IMR-90 (cell line): ENCODE measurements at regions not wholly inside any gene's neighbourhood (a gene's known extent, or its start where the extent isn't known, plus 50 kb on each side); places are given as distances from the start of the nearest gene placed in this dataset.

Experiments
- BHLHE40 ChIP-seq: fragments of 150-350 bp; IDR thresholded peaks from 2 replicates; pipeline ENCODE4 v1.6.1; 2016; ENCODE audit warnings: mild to moderate bottlenecking, low read depth, low read length
- CEBPB ChIP-seq: IDR thresholded peaks from 2 replicates; pipeline ENCODE4 v1.6.1; 2012; ENCODE audit warnings: low read depth, low read length, improper control_type of control experiment
- CHD1 ChIP-seq: IDR thresholded peaks from 2 replicates; pipeline ENCODE4 v1.6.1; 2012; ENCODE audit warnings: low read depth, low read length, improper control_type of control experiment
- FOS ChIP-seq: fragments of 150-350 bp; IDR thresholded peaks from 2 replicates; pipeline ENCODE4 v1.6.1; 2016; ENCODE audit warnings: low read depth, low read length
- MAFK ChIP-seq: IDR thresholded peaks from 2 replicates; pipeline ENCODE4 v1.6.1; 2012; ENCODE audit warnings: low read depth, low read length, improper control_type of control experiment
- MXI1 ChIP-seq: IDR thresholded peaks from 2 replicates; pipeline ENCODE4 v1.6.1; 2012; ENCODE audit warnings: low read depth, mild to moderate bottlenecking, low read length, moderate library complexity, borderline replicate concordance
- POLR2A ChIP-seq: IDR thresholded peaks from 2 replicates; pipeline ENCODE4 v1.6.1; 2012; ENCODE audit warnings: mild to moderate bottlenecking, low read depth, low read length
- RAD21 ChIP-seq: IDR thresholded peaks from 2 replicates; pipeline ENCODE4 v1.6.1; 2012; ENCODE audit warnings: low read length, improper control_type of control experiment
- RCOR1 ChIP-seq: IDR thresholded peaks from 2 replicates; pipeline ENCODE4 v1.6.1; 2012; ENCODE audit warnings: mild to moderate bottlenecking, low read length, improper control_type of control experiment; ENCODE audit not compliant: insufficient replicate concordance
- RFX5 ChIP-seq: IDR thresholded peaks from 2 replicates; pipeline ENCODE4 v1.8.0; 2012; ENCODE audit warnings: low read depth, mild to moderate bottlenecking, low read length, moderate library complexity
- SMC3 ChIP-seq: fragments of 150-350 bp; IDR thresholded peaks from 2 replicates; pipeline ENCODE4 v1.6.1; 2016; ENCODE audit warnings: low read depth, mild to moderate bottlenecking, antibody characterized with exemption, low read length, moderate library complexity
- TF ChIP-seq, protein P1 (sequence below): fragments of 150-350 bp; IDR thresholded peaks from 2 replicates; pipeline ENCODE4 v1.6.1; 2017; ENCODE audit warnings: mild to moderate bottlenecking, antibody characterized with exemption, low read length, low read depth
- TF ChIP-seq, protein P2 (sequence below): conservative IDR thresholded peaks from 2 replicates; pipeline ENCODE4 v1.5.1; 2012; ENCODE audit warnings: mild to moderate bottlenecking, low read depth, low read length, improper control_type of control experiment
- TF ChIP-seq, protein P3 (sequence below): fragments of 150-350 bp; IDR thresholded peaks from 2 replicates; pipeline ENCODE4 v1.6.1; 2016; ENCODE audit warnings: low read depth, mild to moderate bottlenecking, low read length, moderate library complexity, borderline replicate concordance

DNA sequence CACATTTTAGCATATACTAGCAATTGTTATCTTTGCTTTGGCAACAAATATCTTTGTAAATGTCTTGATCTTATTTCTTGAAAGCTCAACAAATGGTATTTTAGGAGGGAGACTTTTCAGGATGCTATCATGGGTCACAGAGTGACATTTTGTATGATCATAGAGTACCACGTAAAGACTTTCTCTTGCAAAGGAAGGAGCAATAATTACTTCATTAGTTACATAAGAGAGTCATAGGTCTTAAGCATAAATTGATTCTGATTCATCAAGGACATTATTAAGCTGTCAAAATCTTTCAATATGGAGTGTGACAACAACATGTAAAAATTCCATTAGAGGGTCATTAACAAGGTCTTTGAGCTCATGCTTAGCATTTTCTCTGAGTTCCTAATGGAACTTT is 339.6 kb downstream of the NUP35 start:
- TF ChIP-seq, protein P1, sequence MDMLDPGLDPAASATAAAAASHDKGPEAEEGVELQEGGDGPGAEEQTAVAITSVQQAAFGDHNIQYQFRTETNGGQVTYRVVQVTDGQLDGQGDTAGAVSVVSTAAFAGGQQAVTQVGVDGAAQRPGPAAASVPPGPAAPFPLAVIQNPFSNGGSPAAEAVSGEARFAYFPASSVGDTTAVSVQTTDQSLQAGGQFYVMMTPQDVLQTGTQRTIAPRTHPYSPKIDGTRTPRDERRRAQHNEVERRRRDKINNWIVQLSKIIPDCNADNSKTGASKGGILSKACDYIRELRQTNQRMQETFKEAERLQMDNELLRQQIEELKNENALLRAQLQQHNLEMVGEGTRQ = no peak
- TF ChIP-seq, protein P2, sequence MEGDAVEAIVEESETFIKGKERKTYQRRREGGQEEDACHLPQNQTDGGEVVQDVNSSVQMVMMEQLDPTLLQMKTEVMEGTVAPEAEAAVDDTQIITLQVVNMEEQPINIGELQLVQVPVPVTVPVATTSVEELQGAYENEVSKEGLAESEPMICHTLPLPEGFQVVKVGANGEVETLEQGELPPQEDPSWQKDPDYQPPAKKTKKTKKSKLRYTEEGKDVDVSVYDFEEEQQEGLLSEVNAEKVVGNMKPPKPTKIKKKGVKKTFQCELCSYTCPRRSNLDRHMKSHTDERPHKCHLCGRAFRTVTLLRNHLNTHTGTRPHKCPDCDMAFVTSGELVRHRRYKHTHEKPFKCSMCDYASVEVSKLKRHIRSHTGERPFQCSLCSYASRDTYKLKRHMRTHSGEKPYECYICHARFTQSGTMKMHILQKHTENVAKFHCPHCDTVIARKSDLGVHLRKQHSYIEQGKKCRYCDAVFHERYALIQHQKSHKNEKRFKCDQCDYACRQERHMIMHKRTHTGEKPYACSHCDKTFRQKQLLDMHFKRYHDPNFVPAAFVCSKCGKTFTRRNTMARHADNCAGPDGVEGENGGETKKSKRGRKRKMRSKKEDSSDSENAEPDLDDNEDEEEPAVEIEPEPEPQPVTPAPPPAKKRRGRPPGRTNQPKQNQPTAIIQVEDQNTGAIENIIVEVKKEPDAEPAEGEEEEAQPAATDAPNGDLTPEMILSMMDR = no peak
- no peak for TF ChIP-seq POLR2A
- no peak for TF ChIP-seq CEBPB
- TF ChIP-seq RFX5 = no peak
- no peak for TF ChIP-seq MXI1
- TF ChIP-seq RCOR1 = no peak
- TF ChIP-seq SMC3 = no peak
- TF ChIP-seq, protein P3, sequence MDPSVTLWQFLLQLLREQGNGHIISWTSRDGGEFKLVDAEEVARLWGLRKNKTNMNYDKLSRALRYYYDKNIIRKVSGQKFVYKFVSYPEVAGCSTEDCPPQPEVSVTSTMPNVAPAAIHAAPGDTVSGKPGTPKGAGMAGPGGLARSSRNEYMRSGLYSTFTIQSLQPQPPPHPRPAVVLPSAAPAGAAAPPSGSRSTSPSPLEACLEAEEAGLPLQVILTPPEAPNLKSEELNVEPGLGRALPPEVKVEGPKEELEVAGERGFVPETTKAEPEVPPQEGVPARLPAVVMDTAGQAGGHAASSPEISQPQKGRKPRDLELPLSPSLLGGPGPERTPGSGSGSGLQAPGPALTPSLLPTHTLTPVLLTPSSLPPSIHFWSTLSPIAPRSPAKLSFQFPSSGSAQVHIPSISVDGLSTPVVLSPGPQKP = no peak
- no peak for TF ChIP-seq BHLHE40
- TF ChIP-seq FOS = no peak
- no peak for TF ChIP-seq MAFK
- no peak for TF ChIP-seq RAD21
- TF ChIP-seq CHD1 = no peak
